Endothelial cell of hepatic sinusoid (primary cell): ENCODE measurements at regions not wholly inside any gene's neighbourhood (a gene's known extent, or its start where the extent isn't known, plus 50 kb on each side); places are given as distances from the start of the nearest gene placed in this dataset.

Experiments used
- in situ Hi-C: cut with HindIII; loops from 2 replicates; pipeline ENCODE4 v1.10.0; 2017; ENCODE audit warnings: low sequenced_read_pairs

- in situ Hi-C loops = no loop called here
These were observed 289.3 kb upstream of the ZMIZ1 start for GRCh38 chr10:78779339-78779955.

DNA sequence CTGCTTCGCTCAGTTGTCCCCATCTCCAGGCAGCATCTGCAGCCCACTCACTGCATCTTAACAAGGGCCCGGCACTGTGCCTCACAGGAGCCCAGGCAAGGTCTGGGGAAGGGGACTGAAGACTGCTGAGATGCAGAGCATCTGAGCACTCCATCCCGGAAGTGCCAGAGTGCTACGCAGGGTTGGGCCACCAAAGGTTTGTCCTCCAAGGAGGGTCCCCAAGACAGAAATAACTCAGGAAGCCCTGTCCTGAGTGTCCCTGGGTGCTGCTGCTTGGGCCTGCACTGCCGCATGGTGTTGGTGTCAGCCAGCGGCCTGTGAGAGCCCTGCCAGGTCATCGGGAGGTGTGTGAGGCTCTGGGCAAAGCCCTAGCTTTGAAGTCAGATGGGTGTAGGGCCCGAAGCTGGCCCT is 288.2 kb upstream of the ZMIZ1 start:
- in situ Hi-C loops = no loop called here

- in situ Hi-C loops = no loop called here
These were observed 287.4 kb upstream of the ZMIZ1 start for GRCh38 chr10:78781251-78781913.

DNA sequence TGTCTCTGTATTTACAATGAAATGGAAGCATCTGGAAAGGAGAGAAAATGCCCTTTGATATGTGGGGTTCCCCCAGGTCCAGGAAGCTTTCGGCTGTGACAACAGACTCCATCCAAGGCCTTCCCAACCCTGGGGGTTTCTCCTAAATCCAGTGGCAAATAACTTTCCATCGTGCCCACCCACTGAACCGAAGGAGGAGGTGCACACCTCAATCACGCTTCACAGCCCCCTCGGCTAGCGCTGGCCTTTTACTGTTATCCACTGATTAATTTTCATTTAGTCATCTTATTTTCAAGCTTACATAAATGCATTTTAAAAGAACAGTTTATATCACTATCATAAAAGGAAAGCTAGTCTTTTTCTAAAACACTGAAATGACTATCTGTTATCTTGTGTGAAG is 286.8 kb upstream of the ZMIZ1 start:
- in situ Hi-C loops = no loop called here

DNA sequence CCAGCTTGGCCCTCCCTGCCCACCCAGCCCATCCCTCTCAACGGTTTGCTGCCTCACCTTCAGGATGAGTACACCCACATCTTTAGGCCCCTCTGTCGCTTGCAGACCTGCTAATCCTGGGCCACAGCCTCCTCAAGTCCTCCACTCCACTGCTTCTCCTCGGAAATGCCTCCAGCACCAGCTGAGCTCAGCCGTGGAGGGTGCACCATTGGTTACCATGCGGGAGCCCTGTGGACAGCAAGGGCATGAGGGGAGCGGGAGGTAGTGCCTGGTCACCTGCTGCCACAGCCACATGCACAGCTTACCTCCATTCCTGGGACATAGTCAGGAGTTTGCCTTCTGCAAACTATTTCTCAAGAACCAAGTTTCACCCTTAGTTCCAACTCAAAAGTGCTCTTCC is 286.3 kb upstream of the ZMIZ1 start:
- in situ Hi-C loops = no loop called here

GRCh38 chr10:78783753-78784152 is 285.0 kb upstream of the ZMIZ1 start:
- in situ Hi-C loops = no loop called here

GRCh38 chr10:78784546-78784945 is 284.2 kb upstream of the ZMIZ1 start:
- in situ Hi-C loops = no loop called here

GRCh38 chr10:78785066-78785465 is 283.7 kb upstream of the ZMIZ1 start:
- in situ Hi-C loops = no loop called here

DNA sequence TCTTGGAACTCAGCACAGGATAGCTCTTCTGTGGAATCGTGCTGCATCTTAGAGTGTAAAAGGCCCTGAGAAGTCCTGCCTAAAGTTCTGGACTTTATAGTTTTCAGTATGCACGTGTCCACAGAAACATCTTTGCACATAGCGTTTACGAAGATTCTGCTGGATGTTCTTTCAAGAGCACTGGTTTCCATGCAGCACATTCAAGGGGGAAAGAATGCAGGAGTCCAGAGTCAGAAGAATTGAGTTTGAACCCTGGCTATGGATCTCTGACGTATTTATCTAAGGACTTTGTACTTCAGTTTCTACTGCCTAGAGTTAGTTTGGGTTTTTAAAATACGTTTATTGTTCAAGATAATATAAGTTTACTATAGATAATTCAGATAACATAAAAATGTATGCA is 282.8 kb upstream of the ZMIZ1 start:
- in situ Hi-C loops = no loop called here

- in situ Hi-C loops = no loop called here
These were observed 281.6 kb upstream of the ZMIZ1 start for GRCh38 chr10:78787125-78787524.

DNA sequence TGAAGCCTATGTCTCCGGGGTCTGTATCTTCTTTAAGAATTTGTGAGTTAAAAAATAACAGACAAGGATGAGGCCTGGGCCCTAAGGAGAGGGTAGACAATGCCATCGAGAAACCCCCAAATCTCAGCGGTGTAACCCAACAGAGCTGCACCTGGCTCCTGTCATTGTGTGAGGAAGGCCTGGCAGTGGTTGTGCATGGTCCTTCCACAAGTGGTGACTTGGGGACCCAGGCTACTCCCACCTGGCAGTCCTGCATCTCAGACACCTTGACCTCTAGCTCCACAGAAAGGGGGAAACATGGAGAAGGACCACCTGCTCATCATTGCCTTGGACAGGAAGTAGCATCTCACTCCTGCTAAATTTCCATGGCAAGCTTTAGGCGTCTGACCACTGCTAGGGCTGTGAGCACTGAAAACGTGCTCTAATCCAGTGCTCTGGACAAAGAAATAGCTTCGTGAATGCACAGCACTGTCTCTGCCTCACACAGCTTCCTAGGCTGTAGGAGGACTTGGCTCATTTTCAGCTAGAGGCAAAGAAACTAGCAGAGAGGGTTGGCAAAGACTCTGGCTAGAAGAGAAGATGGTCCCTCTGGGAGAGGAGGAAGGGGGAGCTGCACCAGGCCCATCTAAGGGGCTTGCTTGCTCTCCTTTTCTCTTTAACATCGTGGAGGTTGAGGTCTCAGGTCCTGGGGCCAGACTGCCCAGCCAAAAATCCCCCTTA is 273.9 kb upstream of the ZMIZ1 start:
- in situ Hi-C loops = no loop called here

- in situ Hi-C loops = no loop called here
These were observed 269.6 kb upstream of the ZMIZ1 start for GRCh38 chr10:78798976-78799730.

DNA sequence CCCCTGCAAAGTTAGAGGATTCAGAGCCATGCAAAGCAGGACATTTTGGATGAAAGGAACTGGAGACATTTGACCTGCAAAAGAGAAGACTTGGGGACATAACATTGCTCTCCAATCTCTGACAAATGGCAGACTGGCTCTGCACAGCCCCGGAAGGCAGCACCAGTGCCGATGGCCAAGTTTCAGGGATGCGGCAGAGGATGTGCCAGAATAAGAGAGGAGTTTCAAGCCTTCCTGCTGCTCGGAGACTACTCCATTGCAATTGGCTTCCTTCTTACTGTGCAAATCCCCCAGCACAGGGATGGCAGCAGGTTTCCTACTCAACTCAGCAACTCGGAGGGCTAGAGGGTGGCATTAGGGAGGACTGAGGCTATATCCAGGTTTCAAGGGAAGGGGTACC is 268.8 kb upstream of the ZMIZ1 start:
- in situ Hi-C loops = loop anchor here (5.0 kb wide), 1 partner anchor 77 kb away; no protein-coding TSS in a partner anchor

GRCh38 chr10:78800535-78801320 is 268.0 kb upstream of the ZMIZ1 start:
- in situ Hi-C loops = loop anchor here (5.0 kb wide), 1 partner anchor 77 kb away; no protein-coding TSS in a partner anchor

- in situ Hi-C loops = loop anchor here (5.0 kb wide), 1 partner anchor 75 kb away; no protein-coding TSS in a partner anchor
These were observed 266.3 kb upstream of the ZMIZ1 start for GRCh38 chr10:78802431-78802830.

- in situ Hi-C loops = loop anchor here (5.0 kb wide), 1 partner anchor 74 kb away; no protein-coding TSS in a partner anchor
These were observed 265.9 kb upstream of the ZMIZ1 start for GRCh38 chr10:78802866-78803265.

DNA sequence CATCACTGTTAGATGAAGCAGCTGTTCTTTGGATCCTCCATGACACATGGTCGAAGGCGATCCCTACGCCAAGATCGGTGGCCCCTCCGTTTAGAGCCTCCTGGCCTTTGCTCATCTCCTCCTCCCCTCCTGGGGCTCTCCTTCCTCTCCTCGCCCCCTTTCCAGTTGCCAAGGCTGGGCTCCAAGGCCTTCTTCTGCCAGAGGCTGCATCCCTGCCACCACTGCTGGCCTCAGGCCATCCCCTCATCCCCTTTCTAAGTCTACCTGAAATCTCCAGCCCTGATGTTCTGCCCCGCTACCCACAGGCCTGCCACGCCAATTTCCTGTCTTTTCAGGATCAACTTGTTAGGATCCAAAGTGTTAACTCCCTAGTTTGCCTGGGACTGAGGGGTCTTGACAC is 265.1 kb upstream of the ZMIZ1 start:
- in situ Hi-C loops = loop anchor here (5.0 kb wide), 1 partner anchor 74 kb away; no protein-coding TSS in a partner anchor

DNA sequence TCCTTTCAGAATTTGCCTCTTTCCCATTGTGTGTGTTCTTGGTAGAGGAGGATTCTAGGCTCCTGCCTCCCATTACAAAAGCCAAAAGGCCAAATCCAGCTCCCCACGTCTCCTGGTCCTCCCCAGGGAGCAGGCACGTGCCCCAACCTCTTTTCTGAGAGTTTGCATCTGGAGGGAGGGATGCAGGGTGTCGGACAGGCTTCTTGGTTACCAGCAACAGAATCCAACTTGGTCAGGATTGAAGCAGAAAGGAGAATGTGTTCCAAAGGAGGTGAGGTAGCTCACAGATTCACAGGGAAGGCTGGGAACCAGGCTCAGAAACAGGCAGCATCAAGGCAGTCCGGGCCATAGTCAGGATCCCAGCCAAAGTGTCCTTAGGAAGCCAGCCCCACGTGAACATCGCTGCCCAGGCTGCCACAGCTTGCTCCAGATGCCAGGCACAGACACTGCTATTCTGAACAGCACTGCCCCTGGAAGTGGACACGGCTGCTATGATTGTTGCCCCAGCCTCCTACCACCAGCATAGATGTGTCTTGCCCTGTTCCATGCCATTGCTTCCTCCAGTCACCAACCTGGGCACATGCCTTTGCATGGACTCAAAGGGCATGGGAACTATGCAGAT is 264.2 kb upstream of the ZMIZ1 start:
- in situ Hi-C loops = loop anchor here (5.0 kb wide), 1 partner anchor 73 kb away; no protein-coding TSS in a partner anchor

GRCh38 chr10:78805176-78805575 is 263.6 kb upstream of the ZMIZ1 start:
- in situ Hi-C loops = no loop called here

- in situ Hi-C loops = no loop called here
These were observed 262.0 kb upstream of the ZMIZ1 start for GRCh38 chr10:78806681-78807221.
